Lower leg skin (tissue), 3 donors: ENCODE measurements at regions not wholly inside any gene's neighbourhood (a gene's known extent, or its start where the extent isn't known, plus 50 kb on each side); places are given as distances from the start of the nearest gene placed in this dataset.

Experiments used
- CTCF ChIP-seq, 3 donors: fragments of 450-650 bp; IDR thresholded peaks; one replicate each; pipeline ENCODE4 v1.5.1; 2016; ENCODE audit warnings: antibody characterized with exemption in 3 of 3, mild to moderate bottlenecking in 3 of 3, moderate library complexity in 2 of 3
- POLR2A ChIP-seq, 2 donors: fragments of 450-650 bp; IDR thresholded peaks; one replicate each; pipeline ENCODE4 v1.6.1; 2016 to 2017; ENCODE audit warnings: antibody characterized with exemption in 2 of 2, mild to moderate bottlenecking in 1 of 2, moderate library complexity in 1 of 2

- no peak for TF ChIP-seq CTCF (IDR thresholded peaks at IDR 0.05)
- TF ChIP-seq POLR2A (IDR thresholded peaks at IDR 0.05), result no peak
These were observed 398.6 kb downstream of the RERGL start for GRCh38 chr12:17691369-17691768.
